ENCODE measurements at regions not wholly inside any gene's neighbourhood (a gene's known extent, or its start where the extent isn't known, plus 50 kb on each side); places are given as distances from the start of the nearest gene placed in this dataset.

GRCh38 chr2:128874608-128875007 lies 555.9 kb upstream of the HS6ST1 start:
- no peak for DNase-seq

GRCh38 chr2:128876986-128877983 lies 558.6 kb upstream of the HS6ST1 start:
- no peak for DNase-seq

GRCh38 chr2:128879161-128879560 lies 560.5 kb upstream of the HS6ST1 start:
- DNase-seq = no peak

GRCh38 chr2:128894896-128895295 lies 576.2 kb upstream of the HS6ST1 start:
- DNase-seq = no peak

GRCh38 chr2:128901572-128902391 lies 583.1 kb upstream of the HS6ST1 start:
- no peak for DNase-seq

GRCh38 chr2:128903637-128904036 lies 585.0 kb upstream of the HS6ST1 start:
- DNase-seq = no peak

- no peak for DNase-seq
Observed at GRCh38 chr2:128911276-128911675, 592.6 kb upstream of the HS6ST1 start.

- DNase-seq = no peak
Observed at GRCh38 chr2:128914320-128914719, 595.7 kb upstream of the HS6ST1 start.

GRCh38 chr2:128921751-128922150 lies 603.1 kb upstream of the HS6ST1 start:
- DNase-seq = no peak

- no peak for DNase-seq
Observed at GRCh38 chr2:128922154-128922553, 603.5 kb upstream of the HS6ST1 start.

GRCh38 chr2:128925631-128926030 lies 607.0 kb upstream of the HS6ST1 start:
- DNase-seq = no peak

GRCh38 chr2:128930101-128930500 lies 611.4 kb upstream of the HS6ST1 start:
- DNase-seq = no peak

- DNase-seq = no peak
Observed at GRCh38 chr2:128940378-128940777, 621.7 kb upstream of the HS6ST1 start.

- DNase-seq = no peak
Observed at GRCh38 chr2:128941751-128942150, 623.1 kb upstream of the HS6ST1 start.

- DNase-seq = no peak
Observed at GRCh38 chr2:128949360-128949759, 630.7 kb upstream of the HS6ST1 start.

- DNase-seq = no peak
Observed at GRCh38 chr2:128950758-128951157, 632.1 kb upstream of the HS6ST1 start.

- DNase-seq = no peak
Observed at GRCh38 chr2:128958241-128958640, 639.6 kb upstream of the HS6ST1 start.

- no peak for DNase-seq
Observed at GRCh38 chr2:128967646-128968045, 649.0 kb upstream of the HS6ST1 start.

GRCh38 chr2:128969374-128969773 lies 650.7 kb upstream of the HS6ST1 start:
- no peak for DNase-seq

- no peak for DNase-seq
Observed at GRCh38 chr2:128970332-128971116, 651.9 kb upstream of the HS6ST1 start.

- DNase-seq = no peak
Observed at GRCh38 chr2:128973566-128973965, 654.9 kb upstream of the HS6ST1 start.

GRCh38 chr2:128978212-128978611 lies 659.5 kb upstream of the HS6ST1 start:
- no peak for DNase-seq

GRCh38 chr2:128979182-128979581 lies 660.5 kb upstream of the HS6ST1 start:
- no peak for DNase-seq

Data from activated gamma-delta T cell treated with Interleukin-2 at 50 U/mL for 16 hours (primary cell).